ENCODE measurements at regions not wholly inside any gene's neighbourhood (a gene's known extent, or its start where the extent isn't known, plus 50 kb on each side); places are given as distances from the start of the nearest gene placed in this dataset.

DNA sequence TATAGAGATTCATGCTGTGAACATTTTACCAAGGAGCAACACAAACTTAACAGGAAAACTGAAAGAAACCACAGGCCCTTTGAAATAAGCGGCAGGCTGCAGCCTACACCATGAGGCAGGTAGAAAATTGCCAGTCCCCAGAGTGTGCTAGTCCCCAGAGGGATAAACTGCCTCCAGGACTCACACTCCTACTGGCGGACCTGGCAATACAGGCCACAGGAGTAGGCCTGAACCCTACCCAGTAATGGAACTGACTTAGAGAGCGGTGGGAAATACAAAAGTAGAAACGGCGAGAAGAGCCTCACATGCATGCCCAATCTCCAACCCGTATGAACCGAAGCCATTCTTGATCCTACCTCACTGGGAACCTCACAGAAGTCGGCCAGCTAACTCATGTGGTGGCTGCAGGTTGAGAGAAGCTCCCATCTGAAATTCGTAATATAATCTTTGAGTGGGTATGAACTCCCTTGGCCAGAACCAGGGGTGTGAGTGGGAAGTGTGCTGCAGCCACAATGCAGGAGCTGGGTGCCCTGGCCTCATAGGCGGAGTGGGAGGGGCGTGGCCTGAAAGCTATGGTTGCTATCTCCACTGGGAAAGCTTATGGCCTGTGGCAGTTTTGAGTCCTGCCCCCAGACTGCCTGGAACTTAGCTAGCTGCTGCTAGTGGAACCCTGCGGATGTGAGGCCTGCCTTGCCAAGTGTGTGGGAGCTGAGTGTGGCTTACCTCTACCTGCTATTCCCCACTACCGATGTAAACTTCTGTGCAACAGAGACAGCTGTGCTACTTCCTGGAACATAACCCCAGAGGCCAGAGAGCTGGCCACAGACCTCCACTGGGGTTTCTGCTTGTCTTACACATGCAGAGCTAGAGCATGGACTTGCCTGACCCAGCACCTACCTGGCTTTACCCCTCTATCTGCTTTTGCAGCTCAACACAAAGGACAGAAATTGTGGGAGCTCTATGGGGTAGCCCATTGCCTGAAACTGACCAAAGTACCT, 146.5 kb upstream of the COL21A1 start:
- TF ChIP-seq CTCF (IDR thresholded peaks at IDR 0.05), result no peak
- no peak for TF ChIP-seq POLR2A (IDR thresholded peaks at IDR 0.05)

All from body of pancreas (tissue), 4 donors.